ENCODE measurements at regions not wholly inside any gene's neighbourhood (a gene's known extent, or its start where the extent isn't known, plus 50 kb on each side); places are given as distances from the start of the nearest gene placed in this dataset.

DNA sequence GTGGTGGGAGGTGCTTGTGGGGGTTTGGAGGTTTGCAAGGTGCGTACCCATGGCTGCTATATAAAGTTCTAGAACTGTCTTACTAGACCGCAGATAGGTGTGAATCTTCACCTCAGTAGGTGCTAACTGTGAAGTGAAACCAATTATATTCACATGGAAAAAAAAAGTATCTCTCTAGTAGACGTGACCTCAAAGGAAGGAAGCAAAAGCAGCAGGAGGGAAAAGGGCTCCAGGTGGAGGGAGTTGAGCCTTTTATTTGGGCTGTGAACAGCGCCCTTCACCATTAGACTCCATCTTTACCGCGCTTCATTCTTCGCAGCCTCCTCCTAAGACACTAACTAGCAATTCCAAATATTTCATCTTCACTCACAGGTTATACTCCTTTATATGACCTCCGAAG is 129.8 kb downstream of the TBX19 start:
- Histone ChIP-seq H3K4me3 (no peak overlapping the region), H4K20me1 (ENCODE audit: control insufficient read depth, insufficient read depth) (no peaks in the 10 kb centered on the region), H3K36me3 (ENCODE audit: control insufficient read depth in 2 of 2, insufficient read depth in 2 of 2, low read length in 1 of 2) (no peaks in the 10 kb centered on the region), H3K27ac (ENCODE audit: control insufficient read depth, insufficient read depth) (no peak overlapping the region), H3K9me3 (replicated peaks; ENCODE audit: control insufficient read depth, insufficient read depth, low read length) (no peaks in the 10 kb centered on the region), H3K9ac (ENCODE audit: control insufficient read depth, insufficient read depth, low read length) (no peak overlapping the region), H2AFZ (ENCODE audit: control insufficient read depth, low read depth, low read length) (no peak overlapping the region), H3K27me3 (replicated peaks in 1 of 2; ENCODE audit: control insufficient read depth in 2 of 2, insufficient read depth in 2 of 2, low read length in 1 of 2) (no peaks in the 10 kb centered on the region), H3K79me2 (ENCODE audit: control insufficient read depth, insufficient read depth, low read length) (no peaks in the 10 kb centered on the region), H3K4me2 (ENCODE audit: control insufficient read depth, insufficient read depth) (no peak overlapping the region), H3K4me1 (ENCODE audit: control insufficient read depth, insufficient read depth, low read length) (no peaks in the 10 kb centered on the region)
- no TSS peak for BruUV-seq (replicated peaks)
- WGBS (ENCODE audit: insufficient coverage, insufficient replicate concordance, low lambda C conversion rate, missing lambda C conversion rate), result 56% methylated on average over 8 of the region's 8 CpGs
- DNase-seq (ENCODE audit: low read depth, low spot score) (no peak), FAIRE-seq (no peak), ATAC-seq (peak; percentile 41; the same call in 2 of the 3 replicates)
- ChIA-PET SMC1A (ENCODE audit: uncharacterized antibody, unreplicated experiment) (interaction anchor here (1.2 to 6.0 kb wide), 4 partner anchors 12 to 68 kb away, joined by 3 to 21 read pairs (median 6); no protein-coding TSS in a partner anchor), POLR2A (interaction anchor here (2.3 kb wide), 1 partner anchor 12 kb away, joined by 7 read pairs; no protein-coding TSS in a partner anchor), RAD21 (ENCODE audit: unreplicated experiment) (interaction anchor here (0.6 to 2.0 kb wide), 4 partner anchors 11 to 144 kb away, joined by 3 to 5 read pairs (median 4); no protein-coding TSS in a partner anchor), CTCF (interaction anchor here (1.7 to 2.2 kb wide), 2 partner anchors 29 to 68 kb away, joined by 5 to 7 read pairs; no protein-coding TSS in a partner anchor)
- in situ Hi-C loops (cut with MboI) (no loop called here), intact Hi-C loops (cut with micrococcal nuclease; ENCODE audit: unreplicated experiment) (no loop called here)
- TF ChIP-seq IKZF2 (IDR thresholded peaks at IDR 0.05) (peak; percentile 88 to 90), POU2F2 (IDR thresholded peaks at IDR 0.05; ENCODE audit: borderline replicate concordance, low read depth, low read length) (no peak), GATAD2B (conservative IDR thresholded peaks at IDR 0.05; ENCODE audit: low read depth) (0 out of 2 replicates have a peak, but pooled peaks have one; percentile 38), BCL11A (IDR thresholded peaks at IDR 0.05; ENCODE audit: low read depth, low read length) (peak; percentile 13; the same call in 1 of the 2 replicates), SMARCA5 (IDR thresholded peaks at IDR 0.05) (no peak), CHD2 (IDR thresholded peaks at IDR 0.05; ENCODE audit: borderline replicate concordance, low read depth, low read length) (no peak), DPF2 (IDR thresholded peaks at IDR 0.05) (peak; percentile 83), EP300 (IDR thresholded peaks at IDR 0.05; ENCODE audit: borderline replicate concordance in 1 of 2, control insufficient read depth in 1 of 2, low read depth in 2 of 2, low read length in 2 of 2) (0 out of 4 replicates have a peak, but pooled peaks of 1 of the 2 experiments have one; percentile 30), STAT1 (conservative IDR thresholded peaks at IDR 0.05) (no peak), MEF2B (IDR thresholded peaks at IDR 0.05; ENCODE audit: partially characterized antibody, poor library complexity, severe bottlenecking) (peak; percentile 52), RELB (IDR thresholded peaks at IDR 0.05; ENCODE audit: low read depth) (peak; percentile 66; the same call in 1 of the 2 replicates), NFYB (IDR thresholded peaks at IDR 0.05; ENCODE audit: insufficient read depth, low read depth, low read length) (no peak), ZSCAN29 (IDR thresholded peaks at IDR 0.05) (no peak), MLLT1 (IDR thresholded peaks at IDR 0.05) (peak; percentile 70), BHLHE40 (IDR thresholded peaks at IDR 0.05; ENCODE audit: borderline replicate concordance in 1 of 2, low read depth in 2 of 2, low read length in 1 of 2) (peak in 1 of 2 experiments; percentile 62; a peak in 1 of 4 replicates), ATF7 (IDR thresholded peaks at IDR 0.05; ENCODE audit: low read depth) (peak; percentile 45), NBN (IDR thresholded peaks at IDR 0.05) (0 out of 2 replicates have a peak, but pooled peaks have one; percentile 47), RB1 (IDR thresholded peaks at IDR 0.05; ENCODE audit: borderline replicate concordance) (peak; percentile 24; the same call in 1 of the 2 replicates), BMI1 (IDR thresholded peaks at IDR 0.05; ENCODE audit: borderline replicate concordance) (peak; percentile 33; the same call in 1 of the 2 replicates)
- TF ChIP-seq, protein P1, sequence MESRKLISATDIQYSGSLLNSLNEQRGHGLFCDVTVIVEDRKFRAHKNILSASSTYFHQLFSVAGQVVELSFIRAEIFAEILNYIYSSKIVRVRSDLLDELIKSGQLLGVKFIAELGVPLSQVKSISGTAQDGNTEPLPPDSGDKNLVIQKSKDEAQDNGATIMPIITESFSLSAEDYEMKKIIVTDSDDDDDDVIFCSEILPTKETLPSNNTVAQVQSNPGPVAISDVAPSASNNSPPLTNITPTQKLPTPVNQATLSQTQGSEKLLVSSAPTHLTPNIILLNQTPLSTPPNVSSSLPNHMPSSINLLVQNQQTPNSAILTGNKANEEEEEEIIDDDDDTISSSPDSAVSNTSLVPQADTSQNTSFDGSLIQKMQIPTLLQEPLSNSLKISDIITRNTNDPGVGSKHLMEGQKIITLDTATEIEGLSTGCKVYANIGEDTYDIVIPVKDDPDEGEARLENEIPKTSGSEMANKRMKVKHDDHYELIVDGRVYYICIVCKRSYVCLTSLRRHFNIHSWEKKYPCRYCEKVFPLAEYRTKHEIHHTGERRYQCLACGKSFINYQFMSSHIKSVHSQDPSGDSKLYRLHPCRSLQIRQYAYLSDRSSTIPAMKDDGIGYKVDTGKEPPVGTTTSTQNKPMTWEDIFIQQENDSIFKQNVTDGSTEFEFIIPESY (IDR thresholded peaks at IDR 0.05), result peak; percentile 51; the same call in 1 of the 2 replicates

All from GM12878 (cell line).